ENCODE measurements at regions not wholly inside any gene's neighbourhood (a gene's known extent, or its start where the extent isn't known, plus 50 kb on each side); places are given as distances from the start of the nearest gene placed in this dataset.

- POLR2A ChIA-PET: no interaction called here
- Histone ChIP-seq H3K4me1 (ENCODE audit: control extremely low read depth in 1 of 4, control insufficient read depth in 4 of 4, insufficient read depth in 4 of 4, low read length in 3 of 4) (peaks cover 0 to 4% (median 1%) of the 10 kb centered on the region in 4 experiments), H3K27me3 (replicated peaks in 2 of 5; ENCODE audit: control insufficient read depth in 4 of 5, insufficient read depth in 5 of 5, low read length in 4 of 5) (no peaks in the 10 kb centered on the region), H3K9me3 (ENCODE audit: control extremely low read depth in 1 of 5, control insufficient read depth in 4 of 5, insufficient read depth in 2 of 5, low read depth in 1 of 5, low read length in 4 of 5) (no peaks in the 10 kb centered on the region), H3K36me3 (ENCODE audit: control insufficient read depth in 4 of 4, insufficient read depth in 4 of 4, low read length in 3 of 4) (no peaks in the 10 kb centered on the region), H3K4me3 (ENCODE audit: control insufficient read depth in 1 of 7, extremely low read depth in 1 of 7, insufficient read depth in 4 of 7, low read depth in 2 of 7, low read length in 6 of 7) (no peak overlapping the region), H3K27ac (ENCODE audit: insufficient read depth in 1 of 2, low read depth in 1 of 2, low read length in 2 of 2, poor library complexity in 1 of 2, severe bottlenecking in 2 of 2) (no peak overlapping the region)
- CTCF ChIA-PET: interaction anchor here (0.6 kb wide), 1 partner anchor 78 kb away, joined by 3 read pairs; no protein-coding TSS in a partner anchor
- no CpG with 5 or more reads among the region's 2 CpGs for WGBS (ENCODE audit: insufficient coverage)
- DNase-seq: no peak
Observed at GRCh38 chr21:15195104-15195503, 130.3 kb upstream of the NRIP1 start.

GRCh38 chr21:15195768-15196167 lies 131.0 kb upstream of the NRIP1 start:
- Histone ChIP-seq H3K9me3 (ENCODE audit: control extremely low read depth in 1 of 5, control insufficient read depth in 4 of 5, insufficient read depth in 2 of 5, low read depth in 1 of 5, low read length in 4 of 5) (no peaks in the 10 kb centered on the region), H3K27ac (ENCODE audit: insufficient read depth in 1 of 2, low read depth in 1 of 2, low read length in 2 of 2, poor library complexity in 1 of 2, severe bottlenecking in 2 of 2) (no peak overlapping the region), H3K4me1 (ENCODE audit: control extremely low read depth in 1 of 4, control insufficient read depth in 4 of 4, insufficient read depth in 4 of 4, low read length in 3 of 4) (peaks cover 0 to 4% (median 1%) of the 10 kb centered on the region in 4 experiments), H3K27me3 (replicated peaks in 2 of 5; ENCODE audit: control insufficient read depth in 4 of 5, insufficient read depth in 5 of 5, low read length in 4 of 5) (no peaks in the 10 kb centered on the region), H3K36me3 (ENCODE audit: control insufficient read depth in 4 of 4, insufficient read depth in 4 of 4, low read length in 3 of 4) (no peaks in the 10 kb centered on the region), H3K4me3 (ENCODE audit: control insufficient read depth in 1 of 7, extremely low read depth in 1 of 7, insufficient read depth in 4 of 7, low read depth in 2 of 7, low read length in 6 of 7) (no peak overlapping the region)
- WGBS (ENCODE audit: insufficient coverage): 100% methylated on average over 1 of the region's 1 CpG
- no peak for DNase-seq
- ChIA-PET CTCF (interaction anchor here (0.6 kb wide), 1 partner anchor 475 kb away, joined by 3 read pairs; no protein-coding TSS in a partner anchor), POLR2A (no interaction called here)

- no CpG with 5 or more reads among the region's 2 CpGs for WGBS (ENCODE audit: insufficient coverage)
- ChIA-PET CTCF (no interaction called here), POLR2A (no interaction called here)
- Histone ChIP-seq H3K9me3 (ENCODE audit: control extremely low read depth in 1 of 5, control insufficient read depth in 4 of 5, insufficient read depth in 2 of 5, low read depth in 1 of 5, low read length in 4 of 5) (no peaks in the 10 kb centered on the region), H3K27me3 (replicated peaks in 2 of 5; ENCODE audit: control insufficient read depth in 4 of 5, insufficient read depth in 5 of 5, low read length in 4 of 5) (no peaks in the 10 kb centered on the region), H3K4me1 (ENCODE audit: control extremely low read depth in 1 of 4, control insufficient read depth in 4 of 4, insufficient read depth in 4 of 4, low read length in 3 of 4) (peaks cover 0 to 4% (median 1%) of the 10 kb centered on the region in 4 experiments), H3K4me3 (ENCODE audit: control insufficient read depth in 1 of 7, extremely low read depth in 1 of 7, insufficient read depth in 4 of 7, low read depth in 2 of 7, low read length in 6 of 7) (no peak overlapping the region), H3K36me3 (ENCODE audit: control insufficient read depth in 4 of 4, insufficient read depth in 4 of 4, low read length in 3 of 4) (no peaks in the 10 kb centered on the region), H3K27ac (ENCODE audit: insufficient read depth in 1 of 2, low read depth in 1 of 2, low read length in 2 of 2, poor library complexity in 1 of 2, severe bottlenecking in 2 of 2) (no peak overlapping the region)
- DNase-seq: no peak
Observed at GRCh38 chr21:15197696-15198095, 132.9 kb upstream of the NRIP1 start.

- Histone ChIP-seq H3K4me3 (ENCODE audit: control insufficient read depth in 1 of 7, extremely low read depth in 1 of 7, insufficient read depth in 4 of 7, low read depth in 2 of 7, low read length in 6 of 7) (no peak overlapping the region), H3K4me1 (ENCODE audit: control extremely low read depth in 1 of 4, control insufficient read depth in 4 of 4, insufficient read depth in 4 of 4, low read length in 3 of 4) (peaks cover 0 to 13% (median 10%) of the 10 kb centered on the region in 4 experiments), H3K36me3 (ENCODE audit: control insufficient read depth in 4 of 4, insufficient read depth in 4 of 4, low read length in 3 of 4) (no peaks in the 10 kb centered on the region), H3K27ac (ENCODE audit: insufficient read depth in 1 of 2, low read depth in 1 of 2, low read length in 2 of 2, poor library complexity in 1 of 2, severe bottlenecking in 2 of 2) (no peak overlapping the region), H3K9me3 (ENCODE audit: control extremely low read depth in 1 of 5, control insufficient read depth in 4 of 5, insufficient read depth in 2 of 5, low read depth in 1 of 5, low read length in 4 of 5) (no peaks in the 10 kb centered on the region), H3K27me3 (replicated peaks in 2 of 5; ENCODE audit: control insufficient read depth in 4 of 5, insufficient read depth in 5 of 5, low read length in 4 of 5) (no peaks in the 10 kb centered on the region)
- WGBS (ENCODE audit: insufficient coverage): 96% methylated on average over 4 of the region's 8 CpGs
- peak in 1 of 3 donors; percentile 15 for DNase-seq
- CTCF ChIA-PET: interaction anchor here (0.6 to 1.3 kb wide), 3 partner anchors 51 to 650 kb away, joined by 3 read pairs; no protein-coding TSS in a partner anchor
- POLR2A ChIA-PET: interaction anchor here (0.6 kb wide), 1 partner anchor 685 kb away, joined by 3 read pairs; no protein-coding TSS in a partner anchor
Observed at GRCh38 chr21:15199414-15200383, 134.9 kb upstream of the NRIP1 start.

- no peaks in the 10 kb centered on the region for H3K36me3 ChIP-seq (ENCODE audit: control insufficient read depth in 4 of 4, insufficient read depth in 4 of 4, low read length in 3 of 4)
- CTCF ChIA-PET: interaction anchor here (1.4 kb wide), 1 partner anchor 279 kb away, joined by 5 read pairs; no protein-coding TSS in a partner anchor
- no peak for DNase-seq
- H3K9me3 ChIP-seq (ENCODE audit: control extremely low read depth in 1 of 5, control insufficient read depth in 4 of 5, insufficient read depth in 2 of 5, low read depth in 1 of 5, low read length in 4 of 5): no peaks in the 10 kb centered on the region
- H3K27me3 ChIP-seq (replicated peaks in 2 of 5; ENCODE audit: control insufficient read depth in 4 of 5, insufficient read depth in 5 of 5, low read length in 4 of 5): no peaks in the 10 kb centered on the region
- POLR2A ChIA-PET: no interaction called here
- H3K4me1 ChIP-seq (ENCODE audit: control extremely low read depth in 1 of 4, control insufficient read depth in 4 of 4, insufficient read depth in 4 of 4, low read length in 3 of 4): peaks cover 0 to 15% (median 15%) of the 10 kb centered on the region in 4 experiments
- no peak overlapping the region for H3K4me3 ChIP-seq (ENCODE audit: control insufficient read depth in 1 of 7, extremely low read depth in 1 of 7, insufficient read depth in 4 of 7, low read depth in 2 of 7, low read length in 6 of 7)
- H3K27ac ChIP-seq (ENCODE audit: insufficient read depth in 1 of 2, low read depth in 1 of 2, low read length in 2 of 2, poor library complexity in 1 of 2, severe bottlenecking in 2 of 2): no peak overlapping the region
- 67% methylated on average over 1 of the region's 3 CpGs for WGBS (ENCODE audit: insufficient coverage)
Observed at GRCh38 chr21:15203740-15204139, 138.9 kb upstream of the NRIP1 start.

GRCh38 chr21:15204140-15204969 lies 139.6 kb upstream of the NRIP1 start:
- WGBS (ENCODE audit: insufficient coverage): 42% methylated on average over 10 of the region's 13 CpGs
- Histone ChIP-seq H3K27ac (ENCODE audit: insufficient read depth in 1 of 2, low read depth in 1 of 2, low read length in 2 of 2, poor library complexity in 1 of 2, severe bottlenecking in 2 of 2) (no peak overlapping the region), H3K36me3 (ENCODE audit: control insufficient read depth in 4 of 4, insufficient read depth in 4 of 4, low read length in 3 of 4) (no peaks in the 10 kb centered on the region), H3K4me3 (ENCODE audit: control insufficient read depth in 1 of 7, extremely low read depth in 1 of 7, insufficient read depth in 4 of 7, low read depth in 2 of 7, low read length in 6 of 7) (peak overlapping the region in 1 of 7 experiments; percentile 20), H3K9me3 (ENCODE audit: control extremely low read depth in 1 of 5, control insufficient read depth in 4 of 5, insufficient read depth in 2 of 5, low read depth in 1 of 5, low read length in 4 of 5) (no peaks in the 10 kb centered on the region), H3K4me1 (ENCODE audit: control extremely low read depth in 1 of 4, control insufficient read depth in 4 of 4, insufficient read depth in 4 of 4, low read length in 3 of 4) (peaks cover 0 to 15% (median 14%) of the 10 kb centered on the region in 4 experiments), H3K27me3 (replicated peaks in 2 of 5; ENCODE audit: control insufficient read depth in 4 of 5, insufficient read depth in 5 of 5, low read length in 4 of 5) (no peaks in the 10 kb centered on the region)
- ChIA-PET CTCF (interaction anchor here (1.4 kb wide), 1 partner anchor 278 kb away, joined by 5 read pairs; no protein-coding TSS in a partner anchor), POLR2A (no interaction called here)
- peak in 1 of 3 donors; percentile 35 for DNase-seq
